ENCODE measurements at regions not wholly inside any gene's neighbourhood (a gene's known extent, or its start where the extent isn't known, plus 50 kb on each side); places are given as distances from the start of the nearest gene placed in this dataset.
A peak's percentile ranks its signal among the peaks of the same experiment; 100 is the strongest.

- no peak for FAIRE-seq
Measured at GRCh38 chr3:15952543-15953175, 154.9 kb upstream of the ANKRD28 start.

- no peak for FAIRE-seq
Measured at GRCh38 chr3:15953841-15954240, 156.1 kb upstream of the ANKRD28 start.

- no peak for FAIRE-seq
Measured at GRCh38 chr3:15955968-15956367, 158.2 kb upstream of the ANKRD28 start.

DNA sequence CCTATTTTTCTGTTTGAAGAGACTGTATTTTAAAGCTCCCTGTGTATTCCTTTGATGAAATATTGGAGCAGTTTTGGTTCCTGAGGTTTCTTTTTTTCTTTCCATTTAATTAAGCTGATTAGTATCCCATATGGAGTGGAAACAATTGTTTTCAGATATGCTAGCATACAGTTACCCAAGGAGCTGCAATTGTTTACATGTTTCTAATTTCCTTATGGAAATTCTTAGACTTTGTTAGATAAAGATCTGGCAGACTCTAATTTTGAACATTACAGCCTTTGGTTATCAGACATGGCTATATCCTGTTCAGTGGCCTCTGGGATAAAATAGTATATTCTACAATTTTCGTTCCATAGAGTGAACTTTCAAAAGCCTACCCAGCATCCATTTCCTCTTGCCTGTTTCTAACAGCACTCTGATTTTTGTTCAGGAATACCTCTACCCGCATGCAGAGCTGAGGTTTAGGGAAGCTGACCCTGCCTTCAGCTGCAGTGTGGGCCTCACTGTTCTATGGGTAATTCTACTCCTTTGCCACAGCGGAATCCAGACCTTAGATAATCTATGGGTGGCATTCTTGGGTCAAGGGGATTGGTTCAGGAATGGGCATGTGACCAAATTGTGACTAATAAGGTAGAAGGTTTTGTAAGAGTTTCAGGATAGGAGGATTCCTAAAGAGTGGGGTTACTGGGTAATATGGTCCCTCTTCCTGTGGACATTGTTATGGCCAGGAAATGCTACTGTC, 161.1 kb upstream of the ANKRD28 start:
- FAIRE-seq, result no peak

- FAIRE-seq, result no peak
Measured at GRCh38 chr3:15959434-15959811, 161.6 kb upstream of the ANKRD28 start.

GRCh38 chr3:15964605-15965442, 167.0 kb upstream of the ANKRD28 start:
- peak; percentile 89 for FAIRE-seq

- FAIRE-seq, result no peak
Measured at GRCh38 chr3:15967577-15967976, 169.8 kb upstream of the ANKRD28 start.

GRCh38 chr3:15969874-15970640, 172.3 kb upstream of the ANKRD28 start:
- FAIRE-seq, result no peak

DNA sequence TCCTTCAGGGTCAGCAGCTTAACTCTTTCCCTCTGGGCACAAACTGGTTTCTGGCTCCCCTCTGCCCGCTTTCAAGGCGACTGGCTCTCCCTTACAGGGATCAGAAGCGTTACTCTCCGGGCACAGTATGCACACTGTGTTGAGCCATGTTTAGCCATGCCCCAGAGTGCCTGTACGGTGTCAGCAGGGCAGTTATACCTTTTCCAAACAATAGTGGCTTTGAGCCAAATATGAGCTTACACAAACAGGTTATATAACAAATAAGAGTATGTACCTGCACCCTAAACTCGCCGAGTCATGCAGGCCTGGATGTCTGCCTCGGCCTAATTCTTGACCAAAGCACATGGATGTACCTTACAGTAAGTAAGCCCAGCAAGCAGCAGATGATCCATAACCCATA, 175.6 kb upstream of the ANKRD28 start:
- FAIRE-seq, result no peak

DNA sequence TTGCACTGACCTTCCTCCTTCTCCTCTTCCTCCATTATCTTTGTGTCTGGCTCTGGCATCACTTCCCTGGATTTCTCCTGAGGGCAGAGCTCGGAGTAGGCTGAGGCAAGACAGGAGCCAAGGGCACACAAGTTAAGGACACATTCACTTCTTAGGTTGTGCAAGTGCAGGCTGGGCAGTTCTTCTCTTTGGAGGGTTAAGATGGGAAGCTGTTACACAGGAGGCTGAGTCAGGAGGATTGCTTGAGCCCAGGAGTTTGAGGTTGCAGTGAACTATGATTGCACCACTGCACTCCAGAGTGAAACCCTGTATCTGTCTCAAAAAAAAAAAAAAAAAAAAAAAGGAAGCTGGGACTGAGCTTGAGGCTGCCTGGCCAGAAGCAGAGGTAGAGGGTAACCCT, 176.2 kb upstream of the ANKRD28 start:
- no peak for FAIRE-seq

GRCh38 chr3:15974647-15975046, 176.9 kb upstream of the ANKRD28 start:
- FAIRE-seq, result no peak

- no peak for FAIRE-seq
Measured at GRCh38 chr3:15976524-15976923, 178.7 kb upstream of the ANKRD28 start.

DNA sequence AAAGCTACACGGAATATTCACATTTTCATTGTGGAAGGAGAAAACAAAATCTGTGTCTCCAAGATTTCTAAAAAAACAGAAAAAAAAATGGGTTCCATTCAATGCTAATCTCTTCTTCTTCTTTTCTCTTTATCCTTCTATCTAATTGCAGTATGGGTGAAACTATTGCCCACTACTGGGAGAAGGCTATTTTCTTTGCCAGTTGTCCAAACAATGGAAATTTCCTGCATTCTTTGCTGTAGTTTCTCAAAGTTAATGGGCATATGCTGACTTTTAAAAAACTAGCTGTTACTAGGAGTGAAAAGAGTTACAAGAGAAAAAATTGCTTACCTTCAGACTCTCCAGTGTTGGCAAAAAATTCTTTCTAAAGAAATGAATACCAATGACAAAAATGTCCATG, 179.3 kb upstream of the ANKRD28 start:
- no peak for FAIRE-seq

DNA sequence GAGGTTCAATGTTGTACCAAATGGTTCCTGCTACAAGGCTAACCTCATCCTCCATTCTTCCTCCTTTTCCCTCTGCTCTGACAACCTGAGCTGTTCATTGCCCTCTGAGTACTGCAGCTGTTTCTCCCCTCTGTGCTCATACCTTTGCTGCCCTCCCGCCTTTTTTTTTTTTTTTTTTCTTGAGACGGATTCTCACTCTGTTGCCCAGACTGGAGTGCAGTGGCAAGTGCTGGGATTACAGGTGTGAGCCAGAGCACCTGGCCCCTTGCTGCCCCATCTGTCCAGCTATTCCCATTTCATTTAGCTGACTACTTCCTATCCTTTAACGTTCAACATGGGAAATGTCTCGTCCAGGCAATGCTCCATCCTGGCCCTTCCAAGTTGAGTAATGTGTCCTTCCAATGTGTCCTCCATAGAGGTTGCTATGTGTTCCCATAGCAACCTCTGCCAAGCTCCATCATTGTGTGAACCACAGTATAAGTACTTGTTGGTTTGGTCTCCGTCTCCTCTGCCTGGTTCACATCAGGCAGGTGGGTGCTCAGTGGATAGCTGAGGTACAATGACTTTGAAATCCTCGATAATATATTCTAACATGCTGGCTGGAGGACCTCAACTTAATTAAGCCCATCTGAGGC, 179.9 kb upstream of the ANKRD28 start:
- no peak for FAIRE-seq

- FAIRE-seq, result no peak
Measured at GRCh38 chr3:15978801-15979200, 181.0 kb upstream of the ANKRD28 start.

DNA sequence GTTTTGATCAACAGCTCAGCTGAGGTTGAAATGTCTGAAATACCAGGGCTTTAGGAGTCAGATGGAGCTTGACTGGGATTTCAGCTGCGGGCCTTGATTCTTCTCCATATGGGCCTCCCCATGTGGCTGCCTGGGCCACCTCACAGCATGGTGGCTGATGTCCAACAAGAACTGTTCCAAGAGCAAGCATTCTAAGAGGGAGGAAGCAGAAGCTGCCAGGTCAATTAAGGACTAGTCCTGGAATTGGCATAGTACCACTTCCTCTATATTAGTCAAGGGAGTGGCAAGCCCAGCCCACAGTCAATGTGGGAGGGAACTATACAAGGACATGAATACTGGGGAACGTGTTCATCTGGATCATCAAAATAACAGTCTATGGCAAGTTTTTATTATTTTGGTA, 181.7 kb upstream of the ANKRD28 start:
- no peak for FAIRE-seq

DNA sequence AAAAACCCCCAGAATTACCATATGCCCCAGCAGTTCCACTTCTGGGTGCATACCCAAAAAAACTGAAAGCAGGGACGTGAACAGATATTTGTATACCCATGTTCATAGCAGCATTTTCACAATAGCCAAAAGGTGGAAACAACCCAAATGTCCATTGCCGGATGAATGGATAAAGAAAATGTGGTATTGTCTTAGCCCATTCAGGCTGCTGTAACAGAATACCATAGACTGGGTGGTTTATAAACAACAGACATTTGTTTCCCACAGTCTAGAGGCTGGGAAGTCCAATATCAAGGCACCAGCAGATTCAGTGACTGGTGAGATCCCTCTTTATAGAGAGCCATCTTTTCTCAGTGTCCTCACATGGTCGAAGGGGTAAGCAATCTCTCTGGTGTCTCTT, 182.1 kb upstream of the ANKRD28 start:
- FAIRE-seq, result no peak

DNA sequence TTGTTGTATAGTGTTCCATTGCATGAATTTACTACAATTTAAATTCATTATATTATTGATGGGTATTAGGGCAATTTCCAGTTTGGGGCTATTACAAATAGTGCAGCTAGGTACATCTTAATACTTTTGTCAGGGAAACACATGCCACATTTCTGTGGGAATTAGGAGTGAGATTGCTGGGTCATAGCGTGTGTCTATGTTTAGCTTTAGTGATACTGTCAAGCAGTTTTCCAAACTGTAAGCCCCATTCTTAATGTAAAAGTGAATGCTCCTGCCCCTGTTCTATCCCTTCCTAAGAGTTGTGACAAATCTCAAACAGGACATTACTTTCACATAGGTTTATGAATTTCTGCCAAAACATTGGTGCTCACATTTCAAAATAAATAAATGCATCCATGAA, 184.5 kb upstream of the ANKRD28 start:
- no peak for FAIRE-seq

- no peak for FAIRE-seq
Measured at GRCh38 chr3:15982667-15983196, 185.0 kb upstream of the ANKRD28 start.

GRCh38 chr3:15983232-15983631, 185.5 kb upstream of the ANKRD28 start:
- no peak for FAIRE-seq

DNA sequence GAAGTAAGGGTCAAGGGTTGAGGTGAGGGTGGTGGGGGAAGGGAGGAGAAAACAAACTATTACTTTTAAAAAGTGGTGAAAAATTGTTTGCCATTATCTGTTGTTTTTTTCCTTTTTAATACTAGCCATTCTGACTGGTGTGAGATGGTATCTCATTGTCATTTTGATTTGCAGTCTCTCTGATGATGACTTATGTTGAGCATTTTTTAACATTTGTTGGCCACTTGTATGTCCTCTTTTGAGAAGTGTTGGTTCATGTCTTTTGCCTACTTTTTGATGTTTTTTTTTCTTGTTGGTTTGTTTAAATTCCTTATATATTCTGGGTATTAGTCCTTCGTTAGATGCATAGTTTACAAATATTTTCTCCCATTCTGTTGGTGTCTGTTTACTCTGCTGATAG, 185.9 kb upstream of the ANKRD28 start:
- no peak for FAIRE-seq

DNA sequence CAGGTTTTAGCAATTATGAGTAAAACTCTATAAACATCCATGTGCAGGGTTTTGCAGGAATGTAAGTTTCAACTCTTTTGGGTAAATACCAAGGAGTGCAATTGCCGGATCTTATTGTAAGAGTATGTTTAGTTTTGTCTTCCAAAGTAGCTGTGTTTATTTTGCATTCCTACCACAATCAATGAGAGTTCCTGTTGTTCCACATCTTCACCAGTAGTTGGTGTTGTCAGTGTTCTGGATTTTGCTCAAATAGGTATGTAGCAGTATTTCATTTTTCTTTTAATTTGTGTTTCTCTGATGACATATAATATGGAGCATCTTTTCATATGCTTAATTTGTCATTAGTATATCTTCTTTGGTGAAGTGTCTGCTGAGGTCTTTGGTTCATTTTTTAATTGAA, 185.1 kb upstream of the GALNT15 start:
- FAIRE-seq, result no peak

All from endometrium (tissue), 2 donors.